Mucosa of descending colon (tissue), 3 donors: ENCODE measurements at regions not wholly inside any gene's neighbourhood (a gene's known extent, or its start where the extent isn't known, plus 50 kb on each side); places are given as distances from the start of the nearest gene placed in this dataset.

Experiments
- ATAC-seq: fragments of 200-7000 bp; cut with Tn5 transposase; one replicate; pipeline ENCODE4 v1.9.1; 2020; ENCODE audit warnings: mild to moderate bottlenecking, moderate library complexity
- DNase-seq, 3 donors: peaks; one replicate each; pipeline ENCODE4 v3.0.0-alpha.2; 2020
- H3K36me3 ChIP-seq: fragments of 200-600 bp; one replicate; pipeline ENCODE4 v1.8.0; 2021; ENCODE audit warnings: low read depth, mild to moderate bottlenecking
- H3K4me1 ChIP-seq: fragments of 200-600 bp; one replicate; pipeline ENCODE4 v1.8.0; 2021; ENCODE audit warnings: low read depth, mild to moderate bottlenecking
- H3K4me3 ChIP-seq: fragments of 200-600 bp; one replicate; pipeline ENCODE4 v1.8.0; 2021; ENCODE audit warnings: mild to moderate bottlenecking
- H3K9me3 ChIP-seq: fragments of 200-600 bp; one replicate; pipeline ENCODE4 v1.8.0; 2021; ENCODE audit warnings: mild to moderate bottlenecking
- intact Hi-C, 2 donors: fragments of 100-400 bp; cut with DNase I in 1 of 2; cut with micrococcal nuclease in 1 of 2; formaldehyde crosslinking; loops; one replicate each; pipeline versions ENCODE4 v1.11.0 to v1.11.1; 2022; cut with DNase I, micrococcal nuclease
- TF ChIP-seq, protein P1 (sequence below): fragments of 200-600 bp; IDR thresholded peaks from one replicate; pipeline ENCODE4 v1.8.0; 2022; ENCODE audit warnings: antibody characterized with exemption, mild to moderate bottlenecking
- donor health status: DM: no; HTN: no; CAD: no; lungs with moderate emphysema.
- donor health status: DM: no; HTN: no; CAD: no.
- donor health status: DM: no; HTN: yes; CAD: no.

GRCh38 chr4:107518076-107518475 lies 202.0 kb downstream of the PAPSS1 start:
- intact Hi-C loops: no loop called here
- ATAC-seq (no peak), DNase-seq (no peak)
- H3K4me1 ChIP-seq: no peaks in the 10 kb centered on the region
- no peaks in the 10 kb centered on the region for H3K36me3 ChIP-seq
- no peak overlapping the region for H3K4me3 ChIP-seq
- TF ChIP-seq, protein P1, sequence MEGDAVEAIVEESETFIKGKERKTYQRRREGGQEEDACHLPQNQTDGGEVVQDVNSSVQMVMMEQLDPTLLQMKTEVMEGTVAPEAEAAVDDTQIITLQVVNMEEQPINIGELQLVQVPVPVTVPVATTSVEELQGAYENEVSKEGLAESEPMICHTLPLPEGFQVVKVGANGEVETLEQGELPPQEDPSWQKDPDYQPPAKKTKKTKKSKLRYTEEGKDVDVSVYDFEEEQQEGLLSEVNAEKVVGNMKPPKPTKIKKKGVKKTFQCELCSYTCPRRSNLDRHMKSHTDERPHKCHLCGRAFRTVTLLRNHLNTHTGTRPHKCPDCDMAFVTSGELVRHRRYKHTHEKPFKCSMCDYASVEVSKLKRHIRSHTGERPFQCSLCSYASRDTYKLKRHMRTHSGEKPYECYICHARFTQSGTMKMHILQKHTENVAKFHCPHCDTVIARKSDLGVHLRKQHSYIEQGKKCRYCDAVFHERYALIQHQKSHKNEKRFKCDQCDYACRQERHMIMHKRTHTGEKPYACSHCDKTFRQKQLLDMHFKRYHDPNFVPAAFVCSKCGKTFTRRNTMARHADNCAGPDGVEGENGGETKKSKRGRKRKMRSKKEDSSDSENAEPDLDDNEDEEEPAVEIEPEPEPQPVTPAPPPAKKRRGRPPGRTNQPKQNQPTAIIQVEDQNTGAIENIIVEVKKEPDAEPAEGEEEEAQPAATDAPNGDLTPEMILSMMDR: no peak
- no peaks in the 10 kb centered on the region for H3K9me3 ChIP-seq

GRCh38 chr4:107512549-107512948 lies 207.5 kb downstream of the PAPSS1 start:
- Histone ChIP-seq H3K4me3 (no peak overlapping the region), H3K4me1 (no peaks in the 10 kb centered on the region), H3K9me3 (no peaks in the 10 kb centered on the region), H3K36me3 (no peaks in the 10 kb centered on the region)
- TF ChIP-seq, protein P1: no peak
- no peak for DNase-seq
- ATAC-seq: no peak
- intact Hi-C loops: no loop called here

- TF ChIP-seq, protein P1: no peak
- DNase-seq: no peak
- no peak for ATAC-seq
- no peak overlapping the region for H3K4me3 ChIP-seq
- intact Hi-C loops: no loop called here
- no peaks in the 10 kb centered on the region for H3K36me3 ChIP-seq
- H3K4me1 ChIP-seq: no peaks in the 10 kb centered on the region
- H3K9me3 ChIP-seq: no peaks in the 10 kb centered on the region
Measured at GRCh38 chr4:107509615-107510014, 210.4 kb downstream of the PAPSS1 start.

- intact Hi-C loops: no loop called here
- Histone ChIP-seq H3K36me3 (no peaks in the 10 kb centered on the region), H3K9me3 (no peaks in the 10 kb centered on the region), H3K4me3 (no peak overlapping the region), H3K4me1 (no peaks in the 10 kb centered on the region)
- DNase-seq (no peak), ATAC-seq (no peak)
- TF ChIP-seq, protein P1: no peak
Measured at GRCh38 chr4:107500551-107500950, 219.5 kb downstream of the PAPSS1 start.

- no peak overlapping the region for H3K4me3 ChIP-seq
- TF ChIP-seq, protein P1: no peak
Measured at GRCh38 chr4:107497054-107497453, 223.0 kb downstream of the PAPSS1 start.

DNA sequence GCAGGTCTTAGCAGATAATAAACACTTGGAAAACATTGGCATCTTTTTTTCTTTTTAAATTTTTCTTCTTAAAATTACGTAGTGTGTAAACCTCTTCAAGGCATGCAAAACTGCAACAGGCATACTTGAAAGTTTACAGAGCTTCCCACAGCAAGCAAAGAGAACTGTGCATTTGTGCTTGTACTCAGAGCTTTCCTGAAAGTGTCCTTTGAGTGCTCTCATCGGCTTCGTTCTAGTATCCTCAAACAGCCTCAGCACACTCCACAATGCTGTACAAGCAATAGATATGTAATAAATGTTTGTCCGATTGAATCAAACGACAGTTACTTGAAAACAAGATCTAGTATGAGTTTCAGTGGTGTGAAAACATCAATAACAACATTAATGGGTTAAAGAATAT lies 227.5 kb downstream of the PAPSS1 start:
- TF ChIP-seq, protein P1: no peak
- Histone ChIP-seq H3K4me3 (no peak overlapping the region), H3K9me3 (no peaks in the 10 kb centered on the region), H3K4me1 (no peaks in the 10 kb centered on the region), H3K36me3 (no peaks in the 10 kb centered on the region)
- ATAC-seq (no peak), DNase-seq (no peak)
- intact Hi-C loops: no loop called here

More at GRCh38 chr4:107497054-107497453, 223.0 kb downstream of the PAPSS1 start:
- H3K4me1 ChIP-seq: no peaks in the 10 kb centered on the region
- intact Hi-C loops: no loop called here
- H3K36me3 ChIP-seq: no peaks in the 10 kb centered on the region
- H3K9me3 ChIP-seq: no peaks in the 10 kb centered on the region
- DNase-seq (no peak), ATAC-seq (no peak)
